Neuronal stem cell (in vitro differentiated cells): ENCODE measurements at regions not wholly inside any gene's neighbourhood (a gene's known extent, or its start where the extent isn't known, plus 50 kb on each side); places are given as distances from the start of the nearest gene placed in this dataset.

Experiments used
- DNase-seq: peaks from one replicate; pipeline ENCODE4 v3.0.0-alpha.2; 2013; ENCODE audit warnings: low spot score
- H2AFZ ChIP-seq: one replicate; pipeline ENCODE4 v1.6.1; 2013; ENCODE audit warnings: mild to moderate bottlenecking, low read length, inconsistent platforms
- H2AK5ac ChIP-seq: 2 replicates; pipeline ENCODE4 v1.6.1; 2013; ENCODE audit warnings: low read depth, mild to moderate bottlenecking, inconsistent platforms, low read length, moderate library complexity, mixed read lengths
- H2BK120ac ChIP-seq: 2 replicates; pipeline ENCODE4 v1.6.1; 2013; ENCODE audit warnings: low read depth, mild to moderate bottlenecking, inconsistent platforms, low read length, moderate library complexity, mixed read lengths
- H2BK12ac ChIP-seq: one replicate; pipeline ENCODE4 v1.6.1; 2013; ENCODE audit warnings: low read length, inconsistent platforms
- H2BK15ac ChIP-seq: 2 replicates; pipeline ENCODE4 v1.6.1; 2013; ENCODE audit warnings: mild to moderate bottlenecking, low read length, inconsistent platforms, mixed read lengths
- H2BK5ac ChIP-seq: one replicate; pipeline ENCODE4 v1.6.1; 2013; ENCODE audit warnings: inconsistent platforms, mild to moderate bottlenecking, low read length, moderate library complexity
- H3K14ac ChIP-seq: one replicate; pipeline ENCODE4 v1.6.1; 2013; ENCODE audit warnings: low read length, inconsistent platforms
- H3K18ac ChIP-seq: 2 replicates; pipeline ENCODE4 v1.6.1; 2013; ENCODE audit warnings: low read length, inconsistent platforms
- H3K23ac ChIP-seq: 2 replicates; pipeline ENCODE4 v1.6.1; 2013; ENCODE audit warnings: low read depth, mild to moderate bottlenecking, mixed read lengths, low read length, inconsistent platforms; ENCODE audit not compliant: poor library complexity
- H3K27ac ChIP-seq: replicated peaks from 3 replicates; pipeline ENCODE4 v1.5.1; 2013; ENCODE audit warnings: low read length, inconsistent platforms
- H3K27me3 ChIP-seq, 3 experiments: 2 replicates each; pipeline ENCODE4 v1.6.1; 2013; ENCODE audit warnings: low read length in 3 of 3, mild to moderate bottlenecking in 2 of 3, inconsistent platforms in 1 of 3, low read depth in 1 of 3, mixed read lengths in 1 of 3, moderate library complexity in 1 of 3; ENCODE audit not compliant: control insufficient read depth in 3 of 3, insufficient read depth in 3 of 3
- H3K36me3 ChIP-seq, 2 donors: replicated peaks in 1 of 2; 2 replicates each; pipeline ENCODE4 v1.6.1; 2013; ENCODE audit warnings: low read length in 2 of 2; ENCODE audit not compliant: control insufficient read depth in 2 of 2, insufficient read depth in 2 of 2
- H3K4ac ChIP-seq: 2 replicates; pipeline ENCODE4 v1.6.1; 2013; ENCODE audit warnings: inconsistent platforms, mild to moderate bottlenecking, low read length, moderate library complexity
- H3K4me1 ChIP-seq, 2 donors: 1 replicate in 1 of 2; 2 replicates in 1 of 2; pipeline ENCODE4 v1.6.1; 2013; ENCODE audit warnings: low read length in 2 of 2, low read depth in 1 of 2; ENCODE audit not compliant: control insufficient read depth in 2 of 2, insufficient read depth in 1 of 2
- H3K4me2 ChIP-seq: one replicate; pipeline ENCODE4 v1.6.1; 2013; ENCODE audit warnings: mild to moderate bottlenecking, low read length, inconsistent platforms; ENCODE audit not compliant: insufficient read depth, poor library complexity, severe bottlenecking
- H3K4me3 ChIP-seq, 2 donors: 2 replicates each; pipeline ENCODE4 v1.5.1; 2013; ENCODE audit warnings: low read length in 2 of 2, mild to moderate bottlenecking in 2 of 2, inconsistent platforms in 1 of 2, moderate library complexity in 1 of 2
- H3K79me1 ChIP-seq: one replicate; pipeline ENCODE4 v1.6.1; 2013; ENCODE audit warnings: low read depth, mild to moderate bottlenecking, inconsistent platforms, low read length, moderate library complexity
- H3K9ac ChIP-seq: one replicate; pipeline ENCODE4 v1.6.1; 2013; ENCODE audit warnings: mild to moderate bottlenecking, low read depth, low read length, inconsistent platforms; ENCODE audit not compliant: poor library complexity
- H3K9me3 ChIP-seq, 2 donors: replicated peaks in 1 of 2; 2 replicates each; pipeline versions ENCODE3 to v1.6.1; 2013; ENCODE audit warnings: low read length in 2 of 2, mild to moderate bottlenecking in 2 of 2, inconsistent platforms in 1 of 2, low read depth in 1 of 2, mixed read lengths in 1 of 2, moderate library complexity in 1 of 2; ENCODE audit not compliant: control insufficient read depth in 2 of 2, insufficient read depth in 1 of 2
- H4K8ac ChIP-seq: one replicate; pipeline ENCODE4 v1.6.1; 2013; ENCODE audit warnings: low read depth, mild to moderate bottlenecking, inconsistent platforms, low read length, moderate library complexity
- H4K91ac ChIP-seq: one replicate; pipeline ENCODE4 v1.6.1; 2013; ENCODE audit warnings: low read length, low read depth, mild to moderate bottlenecking, inconsistent platforms; ENCODE audit not compliant: poor library complexity
- WGBS, 2 donors: extraction: QIAGEN DNeasy Blood & Tissue Kit; methylation state at CpG; one replicate each; pipeline ENCODE4 v1.1.7; 2013; ENCODE audit warnings: missing lambda C conversion rate in 2 of 2, mixed read lengths in 1 of 2; ENCODE audit not compliant: insufficient read length in 2 of 2, insufficient replicate concordance in 1 of 2; ENCODE audit errors: extremely low coverage in 2 of 2; 5-methylcytosine and 5-hydroxymethylcytosine counted together

- WGBS, 2 donors, result no CpG with 5 or more reads among the region's 2 CpGs
These were observed 173.0 kb downstream of the EMP1 start for GRCh38 chr12:13369474-13370056.

DNA sequence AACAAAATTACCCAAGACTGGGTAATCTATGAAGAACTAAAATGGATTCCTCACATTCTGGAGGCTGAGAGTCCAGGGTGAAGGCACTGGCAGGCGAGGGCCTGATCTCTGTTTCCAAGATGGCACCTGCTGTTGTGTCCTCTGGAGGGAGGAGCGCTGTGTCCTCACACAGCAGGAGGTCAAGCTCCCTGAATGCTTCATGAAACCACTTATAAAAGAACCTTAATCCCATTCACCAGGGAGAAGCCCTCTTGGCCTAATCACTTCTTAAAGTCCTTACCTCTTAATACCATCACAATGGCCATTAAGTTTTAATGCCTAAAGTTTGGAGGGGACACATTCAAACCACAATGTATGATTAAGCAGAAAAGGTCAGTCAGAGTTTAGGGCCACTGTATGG is 172.4 kb downstream of the EMP1 start:
- Histone ChIP-seq H2AK5ac (no peak overlapping the region), H3K4me1 (peaks cover 0 to 16% of the 10 kb centered on the region in 2 donors), H3K4ac (no peak overlapping the region), H2BK15ac (no peak overlapping the region), H3K4me2 (no peak overlapping the region), H3K23ac (no peak overlapping the region), H3K9me3 (no peaks in the 10 kb centered on the region), H2BK12ac (no peak overlapping the region), H3K14ac (no peak overlapping the region), H4K91ac (no peak overlapping the region), H2BK5ac (no peak overlapping the region), H4K8ac (no peak overlapping the region), H3K18ac (no peak overlapping the region), H3K36me3 (no peaks in the 10 kb centered on the region), H3K27ac (no peak overlapping the region), H3K79me1 (no peaks in the 10 kb centered on the region), H3K9ac (no peak overlapping the region), H3K4me3 (no peak overlapping the region), H2BK120ac (no peak overlapping the region), H3K27me3 (peaks cover 0 to 5% (median 0%) of the 10 kb centered on the region in 3 experiments), H2AFZ (no peak overlapping the region)
- peak; percentile 69 for DNase-seq
- no CpG with 5 or more reads among the region's 2 CpGs for WGBS, 2 donors

More at GRCh38 chr12:13369474-13370056, 173.0 kb downstream of the EMP1 start:
- H3K79me1 ChIP-seq, result no peaks in the 10 kb centered on the region
- no peak overlapping the region for H3K4me3 ChIP-seq
- H2BK15ac ChIP-seq, result no peak overlapping the region
- H4K91ac ChIP-seq, result no peak overlapping the region
- no peak overlapping the region for H3K14ac ChIP-seq
- no peak overlapping the region for H3K9ac ChIP-seq
- H2BK120ac ChIP-seq, result no peak overlapping the region
- no peak overlapping the region for H2BK5ac ChIP-seq
- H3K36me3 ChIP-seq, result no peaks in the 10 kb centered on the region
- no peak overlapping the region for H2AK5ac ChIP-seq
- H3K18ac ChIP-seq, result no peak overlapping the region
- peaks cover 0 to 5% (median 0%) of the 10 kb centered on the region in 3 experiments for H3K27me3 ChIP-seq
- H2AFZ ChIP-seq, result no peak overlapping the region
- no peak for DNase-seq
- no peaks in the 10 kb centered on the region for H3K9me3 ChIP-seq
- H2BK12ac ChIP-seq, result no peak overlapping the region
- peaks cover 0 to 16% of the 10 kb centered on the region in 2 donors for H3K4me1 ChIP-seq
- H4K8ac ChIP-seq, result no peak overlapping the region
- H3K4ac ChIP-seq, result no peak overlapping the region
- no peak overlapping the region for H3K4me2 ChIP-seq
- no peak overlapping the region for H3K23ac ChIP-seq
- no peak overlapping the region for H3K27ac ChIP-seq

- Histone ChIP-seq H3K79me1 (no peaks in the 10 kb centered on the region), H3K27ac (no peak overlapping the region), H3K4me3 (no peak overlapping the region), H2BK15ac (peak overlapping the region; percentile 11), H2AK5ac (peak overlapping the region; percentile 47), H3K18ac (peak overlapping the region; percentile 29), H3K9ac (no peak overlapping the region), H2BK12ac (peak overlapping the region; percentile 2), H2BK120ac (peak overlapping the region; percentile 4), H3K4ac (no peak overlapping the region), H3K4me1 (peaks cover 0 to 16% of the 10 kb centered on the region in 2 donors), H2AFZ (no peak overlapping the region), H4K91ac (no peak overlapping the region), H3K36me3 (no peaks in the 10 kb centered on the region), H2BK5ac (peak overlapping the region; percentile 2), H3K9me3 (no peaks in the 10 kb centered on the region), H3K27me3 (peaks cover 0 to 5% (median 0%) of the 10 kb centered on the region in 3 experiments), H3K4me2 (no peak overlapping the region), H3K14ac (peak overlapping the region; percentile 2), H4K8ac (no peak overlapping the region), H3K23ac (no peak overlapping the region)
- WGBS, 2 donors, result no CpG with 5 or more reads among the region's 1 CpG
- no peak for DNase-seq
These were observed 171.9 kb downstream of the EMP1 start for GRCh38 chr12:13368431-13368830.

DNA sequence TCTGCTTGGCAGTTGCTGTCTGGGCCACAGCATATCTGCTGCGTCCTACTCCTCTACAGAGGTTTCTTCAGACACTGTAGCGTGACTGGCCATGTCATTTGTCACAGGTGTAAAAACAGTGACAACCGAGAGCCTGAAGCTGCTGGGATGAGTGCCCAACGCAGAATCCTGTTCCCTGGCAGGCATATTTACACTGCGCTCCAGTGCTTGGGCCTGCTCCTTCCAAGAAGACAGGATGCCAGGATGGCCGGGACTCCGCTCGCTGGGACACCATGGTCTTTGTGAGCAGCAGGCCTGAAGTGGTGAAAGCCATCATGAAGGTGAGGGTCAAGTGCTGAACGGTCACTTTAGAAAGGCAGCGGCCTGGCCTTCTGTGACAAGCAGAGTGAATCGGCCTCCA is 171.4 kb downstream of the EMP1 start:
- peaks cover 0 to 5% (median 0%) of the 10 kb centered on the region in 3 experiments for H3K27me3 ChIP-seq
- no peaks in the 10 kb centered on the region for H3K79me1 ChIP-seq
- H2AK5ac ChIP-seq, result peak overlapping the region; percentile 47
- H4K8ac ChIP-seq, result no peak overlapping the region
- DNase-seq, result no peak
- H3K18ac ChIP-seq, result peak overlapping the region; percentile 29
- no peak overlapping the region for H3K4me2 ChIP-seq
- peak overlapping the region; percentile 59 for H2BK12ac ChIP-seq
- H3K36me3 ChIP-seq, result no peaks in the 10 kb centered on the region
- H3K9ac ChIP-seq, result no peak overlapping the region
- no peak overlapping the region for H3K23ac ChIP-seq
- peak overlapping the region; percentile 4 for H2BK120ac ChIP-seq
- no peak overlapping the region for H3K4me3 ChIP-seq
- no peak overlapping the region for H4K91ac ChIP-seq
- H3K4me1 ChIP-seq, result peaks cover 0 to 16% of the 10 kb centered on the region in 2 donors
- no peak overlapping the region for H2AFZ ChIP-seq
- peak overlapping the region; percentile 2 for H3K14ac ChIP-seq
- no peaks in the 10 kb centered on the region for H3K9me3 ChIP-seq
- no CpG with 5 or more reads among the region's 11 CpGs for WGBS, 2 donors
- no peak overlapping the region for H3K27ac ChIP-seq
- H2BK5ac ChIP-seq, result peak overlapping the region; percentile 2
- no peak overlapping the region for H3K4ac ChIP-seq
- H2BK15ac ChIP-seq, result peak overlapping the region; percentile 11
